ENCODE measurements at regions not wholly inside any gene's neighbourhood (a gene's known extent, or its start where the extent isn't known, plus 50 kb on each side); places are given as distances from the start of the nearest gene placed in this dataset.
"Not testable (repeated sequence)": the region's sequence is repeated elsewhere in the genome, so short reads cannot be mapped to it uniquely, and the experiment has no call there.

- intact Hi-C loops (cut with DNase I), result loop anchor here (10.0 kb wide), 1 partner anchor 331 kb away; no protein-coding TSS in a partner anchor
- no peak for DNase-seq
These were observed 131.0 kb upstream of the DAB2 start for GRCh38 chr5:39555788-39556187.

GRCh38 chr5:39547553-39548154, 122.9 kb upstream of the DAB2 start:
- intact Hi-C loops (cut with DNase I), result loop anchor here (5.0 kb wide), 1 partner anchor 170 kb away; no protein-coding TSS in a partner anchor
- DNase-seq, result peak in 17 of 42 donors; percentile 8 to 73 (median 38)

- intact Hi-C loops (cut with DNase I), result loop anchor here (5.0 kb wide), 1 partner anchor 168 kb away; no protein-coding TSS in a partner anchor
- DNase-seq, result no peak
These were observed 120.2 kb upstream of the DAB2 start for GRCh38 chr5:39544941-39545340.

- DNase-seq, result no peak
- intact Hi-C loops (cut with DNase I), result no loop called here
These were observed 118.6 kb upstream of the DAB2 start for GRCh38 chr5:39543335-39543734.

GRCh38 chr5:39542511-39543285, 117.9 kb upstream of the DAB2 start:
- intact Hi-C loops (cut with DNase I), result no loop called here
- no peak for DNase-seq

GRCh38 chr5:39541920-39542319, 117.1 kb upstream of the DAB2 start:
- intact Hi-C loops (cut with DNase I), result no loop called here
- no peak for DNase-seq

- intact Hi-C loops (cut with DNase I), result no loop called here
- DNase-seq, result no peak
These were observed 114.7 kb upstream of the DAB2 start for GRCh38 chr5:39539470-39539869.

GRCh38 chr5:39534690-39535089, 109.9 kb upstream of the DAB2 start:
- DNase-seq, result no peak
- intact Hi-C loops (cut with DNase I), result no loop called here

- DNase-seq, result no peak
- intact Hi-C loops (cut with DNase I), result no loop called here
These were observed 109.0 kb upstream of the DAB2 start for GRCh38 chr5:39533749-39534148.

GRCh38 chr5:39532511-39532910, 107.7 kb upstream of the DAB2 start:
- intact Hi-C loops (cut with DNase I), result no loop called here
- no peak for DNase-seq

GRCh38 chr5:39531306-39531705, 106.5 kb upstream of the DAB2 start:
- intact Hi-C loops (cut with DNase I), result no loop called here
- DNase-seq, result no peak

GRCh38 chr5:39526914-39527477, 102.2 kb upstream of the DAB2 start:
- intact Hi-C loops (cut with DNase I), result no loop called here
- peak in 1 of 42 donors; percentile 9 for DNase-seq

- intact Hi-C loops (cut with DNase I); DNase-seq: not testable (repeated sequence)
These were observed 101.0 kb upstream of the DAB2 start for GRCh38 chr5:39525781-39526180.

- no peak for DNase-seq
- intact Hi-C loops (cut with DNase I), result no loop called here
These were observed 100.5 kb upstream of the DAB2 start for GRCh38 chr5:39525271-39525670.

GRCh38 chr5:39523821-39524220, 99.0 kb upstream of the DAB2 start:
- intact Hi-C loops (cut with DNase I), result no loop called here
- no peak for DNase-seq

GRCh38 chr5:39521940-39522590, 97.3 kb upstream of the DAB2 start:
- intact Hi-C loops (cut with DNase I), result no loop called here
- DNase-seq, result no peak

GRCh38 chr5:39521098-39521860, 96.5 kb upstream of the DAB2 start:
- intact Hi-C loops (cut with DNase I), result no loop called here
- DNase-seq, result no peak

- intact Hi-C loops (cut with DNase I), result no loop called here
- no peak for DNase-seq
These were observed 95.4 kb upstream of the DAB2 start for GRCh38 chr5:39520232-39520572.

GRCh38 chr5:39519566-39520231, 94.9 kb upstream of the DAB2 start:
- intact Hi-C loops (cut with DNase I), result no loop called here
- DNase-seq, result no peak
